AG09309 (cell line): ENCODE measurements at regions not wholly inside any gene's neighbourhood (a gene's known extent, or its start where the extent isn't known, plus 50 kb on each side); places are given as distances from the start of the nearest gene placed in this dataset.

Source experiments
- DNase-seq: peaks from one replicate; pipeline ENCODE4 v3.0.0-alpha.2; 2010; ENCODE audit warnings: low read depth
- H3K4me3 ChIP-seq: 2 replicates; pipeline ENCODE4 v1.5.1; 2011; ENCODE audit warnings: mild to moderate bottlenecking, low read depth, low read length, moderate library complexity; ENCODE audit not compliant: control insufficient read depth
- CTCF ChIP-seq: IDR thresholded peaks from 2 replicates; pipeline ENCODE4 v1.5.1; 2011; ENCODE audit warnings: mild to moderate bottlenecking, low read depth, low read length, inconsistent platforms; ENCODE audit not compliant: insufficient read depth, control insufficient read depth; ENCODE audit errors: missing control alignments

GRCh38 chr9:108698231-108698630 lies 157.6 kb downstream of the ACTL7B start:
- no peak overlapping the region for H3K4me3 ChIP-seq
- TF ChIP-seq CTCF, result no peak
- DNase-seq, result no peak

- TF ChIP-seq CTCF, result no peak
- DNase-seq, result no peak
- no peak overlapping the region for H3K4me3 ChIP-seq
Measured at GRCh38 chr9:108696156-108696555, 159.6 kb downstream of the ACTL7B start.

GRCh38 chr9:108694170-108694569 lies 161.6 kb downstream of the ACTL7B start:
- DNase-seq, result no peak
- no peak for TF ChIP-seq CTCF
- no peak overlapping the region for H3K4me3 ChIP-seq

GRCh38 chr9:108691614-108692013 lies 164.2 kb downstream of the ACTL7B start:
- H3K4me3 ChIP-seq, result no peak overlapping the region
- no peak for TF ChIP-seq CTCF
- no peak for DNase-seq

GRCh38 chr9:108688676-108689075 lies 167.1 kb downstream of the ACTL7B start:
- H3K4me3 ChIP-seq, result no peak overlapping the region
- TF ChIP-seq CTCF, result no peak
- DNase-seq, result no peak

GRCh38 chr9:108688051-108688450 lies 167.7 kb downstream of the ACTL7B start:
- no peak for TF ChIP-seq CTCF
- H3K4me3 ChIP-seq, result no peak overlapping the region
- no peak for DNase-seq
